ENCODE measurements at regions not wholly inside any gene's neighbourhood (a gene's known extent, or its start where the extent isn't known, plus 50 kb on each side); places are given as distances from the start of the nearest gene placed in this dataset.
A peak's percentile ranks its signal among the peaks of the same experiment; 100 is the strongest.

- WGBS, 3 donors = 88 to 97% (median 92%) methylated on average over 7 of the region's 7 CpGs
- Histone ChIP-seq H3K9me3 (no peaks in the 10 kb centered on the region), H3K36me3 (ENCODE audit: insufficient read depth in 1 of 2, low read depth in 1 of 2) (no peaks in the 10 kb centered on the region), H3K27ac (no peak overlapping the region), H3K27me3 (ENCODE audit: insufficient read depth in 3 of 3, low read length in 2 of 3) (no peaks in the 10 kb centered on the region), H3K4me1 (peaks cover 15% of the 10 kb centered on the region), H3K4me3 (no peak overlapping the region)
- no peak for DNase-seq
- no peak for TF ChIP-seq CTCF (IDR thresholded peaks at IDR 0.05)
- intact Hi-C loops (cut with DNase I) = no loop called here
- no peak for ATAC-seq
Measured at GRCh38 chr6:6716998-6717763, 128.7 kb downstream of the LY86 start.

- Histone ChIP-seq H3K36me3 (ENCODE audit: insufficient read depth in 1 of 2, low read depth in 1 of 2) (no peaks in the 10 kb centered on the region), H3K4me1 (peaks cover 8% of the 10 kb centered on the region), H3K9me3 (no peaks in the 10 kb centered on the region), H3K4me3 (no peak overlapping the region), H3K27me3 (ENCODE audit: insufficient read depth in 3 of 3, low read length in 2 of 3) (no peaks in the 10 kb centered on the region), H3K27ac (peak overlapping the region; percentile 23)
- ATAC-seq (peak in 3 of 4 donors; percentile 37 to 54 (median 51)), DNase-seq (no peak)
- intact Hi-C loops (cut with DNase I) = no loop called here
- no peak for TF ChIP-seq CTCF (IDR thresholded peaks at IDR 0.05)
- WGBS, 3 donors = 51 to 62% (median 61%) methylated on average over 3 of the region's 3 CpGs
Measured at GRCh38 chr6:6717953-6718352, 129.4 kb downstream of the LY86 start.

GRCh38 chr6:6721606-6722005 is 133.1 kb downstream of the LY86 start:
- Histone ChIP-seq H3K4me1 (peaks cover 15% of the 10 kb centered on the region), H3K4me3 (no peak overlapping the region), H3K9me3 (no peaks in the 10 kb centered on the region), H3K27me3 (ENCODE audit: insufficient read depth in 3 of 3, low read length in 2 of 3) (no peaks in the 10 kb centered on the region), H3K36me3 (ENCODE audit: insufficient read depth in 1 of 2, low read depth in 1 of 2) (no peaks in the 10 kb centered on the region), H3K27ac (no peak overlapping the region)
- intact Hi-C loops (cut with DNase I) = loop anchor here in 1 of 2 donors (5.0 kb wide), 1 partner anchor 521 kb away; no protein-coding TSS in a partner anchor
- TF ChIP-seq CTCF (IDR thresholded peaks at IDR 0.05) = no peak
- no peak for DNase-seq
- 63 to 86% (median 70%) methylated on average over 2 of the region's 2 CpGs for WGBS, 3 donors
- ATAC-seq = no peak

- intact Hi-C loops (cut with DNase I) = loop anchor here in 1 of 2 donors (5.0 kb wide), 1 partner anchor 520 kb away; no protein-coding TSS in a partner anchor
- ATAC-seq = no peak
- DNase-seq = no peak
Measured at GRCh38 chr6:6722195-6722594, 133.7 kb downstream of the LY86 start.

More at GRCh38 chr6:6722195-6722594, 133.7 kb downstream of the LY86 start:
- WGBS, 3 donors = 92 to 96% (median 92%) methylated on average over 5 of the region's 5 CpGs
- no peak for TF ChIP-seq CTCF (IDR thresholded peaks at IDR 0.05)
- no peaks in the 10 kb centered on the region for H3K27me3 ChIP-seq (ENCODE audit: insufficient read depth in 3 of 3, low read length in 2 of 3)
- no peak overlapping the region for H3K4me3 ChIP-seq
- peaks cover 15% of the 10 kb centered on the region for H3K4me1 ChIP-seq
- H3K36me3 ChIP-seq (ENCODE audit: insufficient read depth in 1 of 2, low read depth in 1 of 2) = no peaks in the 10 kb centered on the region
- H3K27ac ChIP-seq = no peak overlapping the region
- no peaks in the 10 kb centered on the region for H3K9me3 ChIP-seq
